ENCODE measurements at regions not wholly inside any gene's neighbourhood (a gene's known extent, or its start where the extent isn't known, plus 50 kb on each side); places are given as distances from the start of the nearest gene placed in this dataset.

GRCh38 chr11:19391026-19391425, 150.3 kb upstream of the E2F8 start:
- no peaks in the 10 kb centered on the region for H3K27me3 ChIP-seq (ENCODE audit: insufficient read depth, low read depth, low read length)
- H3K36me3 ChIP-seq (ENCODE audit: insufficient read depth, low read length), result no peaks in the 10 kb centered on the region
- H3K79me2 ChIP-seq (replicated peaks; ENCODE audit: insufficient read depth, low read length), result no peaks in the 10 kb centered on the region
- H3K9me3 ChIP-seq (ENCODE audit: low read length), result no peaks in the 10 kb centered on the region
- no peak overlapping the region for H3K27ac ChIP-seq (ENCODE audit: low read length)
- no peak overlapping the region for H2AFZ ChIP-seq (ENCODE audit: low read depth, low read length)
- TF ChIP-seq TAF1 (IDR thresholded peaks at IDR 0.05; ENCODE audit: low read depth), result no peak
- TF ChIP-seq POLR2AphosphoS5 (IDR thresholded peaks at IDR 0.05), result no peak
- TF ChIP-seq REST (IDR thresholded peaks at IDR 0.05; ENCODE audit: borderline replicate concordance), result no peak
- no peak for TF ChIP-seq MXI1 (conservative IDR thresholded peaks at IDR 0.05; ENCODE audit: poor library complexity, severe bottlenecking)
- TF ChIP-seq CTCF (IDR thresholded peaks at IDR 0.05; ENCODE audit: poor library complexity, severe bottlenecking), result no peak
- TF ChIP-seq SMC3 (conservative IDR thresholded peaks at IDR 0.05; ENCODE audit: poor library complexity), result no peak
- TF ChIP-seq RAD21 (conservative IDR thresholded peaks at IDR 0.05), result no peak
- TF ChIP-seq EZH2 (IDR thresholded peaks at IDR 0.05; ENCODE audit: borderline replicate concordance, insufficient read depth, low read length, poor library complexity, severe bottlenecking), result no peak
- no peak for TF ChIP-seq EP300 (conservative IDR thresholded peaks at IDR 0.05; ENCODE audit: poor library complexity, severe bottlenecking)
- H4K20me1 ChIP-seq (ENCODE audit: insufficient read depth), result no peaks in the 10 kb centered on the region
- H3K9me2 ChIP-seq (ENCODE audit: insufficient read depth, low read length), result no peaks in the 10 kb centered on the region
- no peak overlapping the region for H3K4me3 ChIP-seq (ENCODE audit: low read length)
- no peak overlapping the region for H3K4me2 ChIP-seq (ENCODE audit: low read length)
- H3K9ac ChIP-seq (ENCODE audit: low read length), result no peak overlapping the region
- no peaks in the 10 kb centered on the region for H3F3A ChIP-seq (ENCODE audit: insufficient read depth, low read length, poor library complexity, severe bottlenecking)

- Histone ChIP-seq H3F3A (ENCODE audit: insufficient read depth, low read length, poor library complexity, severe bottlenecking) (no peaks in the 10 kb centered on the region), H3K9ac (ENCODE audit: low read length) (no peak overlapping the region), H3K9me2 (ENCODE audit: insufficient read depth, low read length) (no peaks in the 10 kb centered on the region), H3K79me2 (replicated peaks; ENCODE audit: insufficient read depth, low read length) (no peaks in the 10 kb centered on the region), H3K27ac (ENCODE audit: low read length) (no peak overlapping the region), H3K9me3 (ENCODE audit: low read length) (no peaks in the 10 kb centered on the region), H3K27me3 (ENCODE audit: insufficient read depth, low read depth, low read length) (no peaks in the 10 kb centered on the region), H3K4me2 (ENCODE audit: low read length) (no peak overlapping the region), H3K4me3 (ENCODE audit: low read length) (no peak overlapping the region), H3K36me3 (ENCODE audit: insufficient read depth, low read length) (no peaks in the 10 kb centered on the region), H4K20me1 (ENCODE audit: insufficient read depth) (no peaks in the 10 kb centered on the region), H2AFZ (ENCODE audit: low read depth, low read length) (no peak overlapping the region)
- TF ChIP-seq CTCF (IDR thresholded peaks at IDR 0.05; ENCODE audit: poor library complexity, severe bottlenecking), result no peak
These were observed 149.1 kb upstream of the E2F8 start for GRCh38 chr11:19389787-19390303.

All from neural cell (in vitro differentiated cells).